PFSK-1 (cell line): ENCODE measurements at regions not wholly inside any gene's neighbourhood (a gene's known extent, or its start where the extent isn't known, plus 50 kb on each side); places are given as distances from the start of the nearest gene placed in this dataset.

ENCODE experiments used
- FOXP2 ChIP-seq: optimal IDR thresholded peaks from 2 replicates; pipeline ENCODE3; 2011; ENCODE audit warnings: borderline replicate concordance, control low read depth, inconsistent platforms; ENCODE audit not compliant: insufficient read depth; ENCODE audit errors: extremely low read length, extremely low read depth
- POLR2AphosphoS5 ChIP-seq: IDR thresholded peaks from 2 replicates; pipeline ENCODE4 v1.6.1; 2012; ENCODE audit warnings: low read depth, mild to moderate bottlenecking, control low read depth, low read length, moderate library complexity
- REST ChIP-seq, 2 experiments: IDR thresholded peaks; 2 replicates each; pipeline versions ENCODE4 v1.6.1 to v1.8.0; 2011 to 2012; ENCODE audit warnings: low read depth in 2 of 2, low read length in 2 of 2, control low read depth in 1 of 2, inconsistent platforms in 1 of 2, mild to moderate bottlenecking in 1 of 2, moderate library complexity in 1 of 2; ENCODE audit not compliant: insufficient read depth in 1 of 2
- SIN3A ChIP-seq: IDR thresholded peaks from 2 replicates; pipeline ENCODE4 v1.6.1; 2012; ENCODE audit warnings: mild to moderate bottlenecking, low read length, moderate library complexity, borderline replicate concordance; ENCODE audit not compliant: insufficient read depth
- TAF1 ChIP-seq: IDR thresholded peaks from 2 replicates; pipeline ENCODE4 v1.6.1; 2012; ENCODE audit warnings: low read length, control low read depth, borderline replicate concordance; ENCODE audit not compliant: insufficient read depth

DNA sequence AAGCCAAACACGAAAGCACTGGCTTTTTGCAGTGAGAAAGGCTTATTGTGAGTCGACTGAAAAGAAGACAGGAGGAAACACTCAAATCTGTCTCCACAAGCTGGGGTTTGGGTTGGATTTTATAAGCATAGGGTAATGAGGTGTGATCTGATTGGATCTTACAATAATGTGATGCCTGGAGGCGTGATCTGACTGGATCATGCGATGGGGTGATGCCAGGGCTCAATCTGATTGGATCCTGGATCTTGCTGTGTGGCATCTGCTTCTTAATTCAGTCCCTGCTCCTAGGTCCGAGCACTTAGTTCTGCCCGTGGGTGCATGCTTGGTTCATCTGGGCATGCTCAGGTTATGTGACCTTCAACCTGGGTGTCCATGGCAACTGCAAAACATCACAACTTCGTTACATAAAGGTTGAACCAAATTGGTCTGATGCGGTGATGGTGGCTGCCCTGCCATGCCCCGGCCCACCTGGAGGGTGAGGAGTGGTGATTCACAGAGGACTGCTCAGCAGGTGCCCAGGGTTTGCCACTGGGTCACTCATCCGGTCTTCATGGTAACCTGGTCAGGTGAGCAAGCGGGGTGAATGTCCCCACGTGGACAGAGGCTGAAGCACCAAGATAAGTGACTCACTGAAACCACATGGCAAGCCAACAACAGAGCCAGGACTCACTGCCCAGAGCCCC is 111.0 kb downstream of the KCNF1 start:
- TF ChIP-seq SIN3A (no peak), POLR2AphosphoS5 (no peak), REST (IDR thresholded peaks at IDR 0.05; ENCODE audit: insufficient read depth in 1 of 2, low read depth in 2 of 2, low read length in 2 of 2) (no peak), FOXP2 (no peak), TAF1 (no peak)

- TF ChIP-seq SIN3A (no peak), REST (IDR thresholded peaks at IDR 0.05; ENCODE audit: insufficient read depth in 1 of 2, low read depth in 2 of 2, low read length in 2 of 2) (no peak), FOXP2 (no peak), TAF1 (no peak)
Observed at GRCh38 chr2:11023326-11024258, 111.9 kb downstream of the KCNF1 start.

DNA sequence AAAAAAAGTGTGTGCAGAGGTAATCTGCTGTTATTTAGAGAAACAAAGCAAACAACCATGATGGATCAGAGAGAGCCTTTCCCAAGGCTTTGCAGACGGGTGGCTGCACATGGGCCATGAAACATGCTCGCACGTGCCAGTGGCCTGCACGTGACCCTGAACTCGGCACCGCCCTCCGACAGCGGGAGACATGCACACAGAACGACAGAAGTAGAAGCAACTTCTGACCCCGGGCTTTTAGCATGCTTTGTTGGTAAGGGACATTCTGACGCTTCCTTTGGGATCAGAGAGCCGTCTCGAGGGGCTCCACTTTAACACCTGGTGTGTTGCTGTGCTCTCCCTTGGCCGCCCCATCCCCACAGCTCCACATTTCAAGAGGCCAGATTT is 112.5 kb downstream of the KCNF1 start:
- TF ChIP-seq REST (IDR thresholded peaks at IDR 0.05; ENCODE audit: insufficient read depth in 1 of 2, low read depth in 2 of 2, low read length in 2 of 2) (no peak), SIN3A (no peak), POLR2AphosphoS5 (no peak), FOXP2 (no peak), TAF1 (no peak)

- TF ChIP-seq REST (IDR thresholded peaks at IDR 0.05; ENCODE audit: insufficient read depth in 1 of 2, low read depth in 2 of 2, low read length in 2 of 2) (no peak), FOXP2 (no peak), SIN3A (no peak), TAF1 (no peak), POLR2AphosphoS5 (no peak)
Observed at GRCh38 chr2:11024687-11025086, 113.0 kb downstream of the KCNF1 start.
